HepG2 (cell line): ENCODE measurements at regions not wholly inside any gene's neighbourhood (a gene's known extent, or its start where the extent isn't known, plus 50 kb on each side); places are given as distances from the start of the nearest gene placed in this dataset.

Experiments
- ATAC-seq: fragments of 200-7000 bp; cut with Tn5 transposase; 3 replicates; pipeline ENCODE4 v1.9.1; 2020; ENCODE audit warnings: mild to moderate bottlenecking, moderate library complexity
- BruUV-seq: library from RNA; stranded (reverse); fragments of 400-500 nt; replicated peaks from 2 replicates; lab custom pipeline; 2021; lab: Mats Ljungman, UMichigan
- CTCF ChIA-PET: fragments of 300-600 bp; formaldehyde crosslinking; extraction: SDS; loops from one replicate; lab custom pipeline; 2021; ENCODE audit warnings: low total read pairs, inconsistent platforms, low intra/inter-chr PET ratio; lab: Yijun Ruan, JAX
- POLR2A ChIA-PET: fragments of 350-600 bp; sonication (Branson Sonifier 250); formaldehyde crosslinking; loops from one replicate; lab custom pipeline; 2020; ENCODE audit warnings: antibody characterized with exemption, inconsistent platforms; lab: Yijun Ruan, JAX
- DNase-seq: peaks from one replicate; pipeline ENCODE4 v3.0.0-alpha.2; 2015; ENCODE audit warnings: low spot score
- FAIRE-seq: peaks from 3 replicates; lab custom pipeline; 2011; peaks lifted over from hg19 to GRCh38; lab: Jason Lieb, UNC
- H2AFZ ChIP-seq: one replicate; pipeline ENCODE4 v1.6.1; 2011; ENCODE audit warnings: low read length, inconsistent platforms
- H3K27ac ChIP-seq: fragments of 300-600 bp; 3 replicates; pipeline ENCODE4 v1.8.0; 2011; ENCODE audit warnings: mixed run types, mild to moderate bottlenecking, mixed read lengths, low read length, inconsistent platforms; ENCODE audit not compliant: insufficient read depth; ENCODE audit errors: extremely low read length
- H3K27me3 ChIP-seq, 2 experiments: fragments of 200-600 bp in 1 of 2; 2 replicates in 1 of 2; 3 replicates in 1 of 2; pipeline versions ENCODE4 v1.6.0 to v1.8.0; 2011; ENCODE audit warnings: low read length in 2 of 2, mild to moderate bottlenecking in 2 of 2, moderate library complexity in 2 of 2, inconsistent platforms in 1 of 2; ENCODE audit not compliant: insufficient read depth in 2 of 2, control insufficient read depth in 1 of 2
- H3K36me3 ChIP-seq, 2 experiments: fragments of 200-600 bp in 1 of 2; replicated peaks in 1 of 2; 2 replicates in 1 of 2; 3 replicates in 1 of 2; pipeline versions ENCODE4 v1.5.1 to v1.8.0; 2011; ENCODE audit warnings: low read length in 2 of 2, inconsistent platforms in 1 of 2; ENCODE audit not compliant: insufficient read depth in 2 of 2, control insufficient read depth in 1 of 2
- H3K4me1 ChIP-seq: 2 replicates; pipeline ENCODE4 v1.5.1; 2012; ENCODE audit warnings: low read length, inconsistent platforms; ENCODE audit not compliant: insufficient read depth
- H3K4me2 ChIP-seq: 2 replicates; pipeline ENCODE4 v1.6.0; 2011; ENCODE audit warnings: low read depth, low read length, inconsistent platforms
- H3K4me3 ChIP-seq, 3 experiments: fragments of 200-600 bp in 1 of 3; sonication (generic), shearing (Covaris generic) in 1 of 3; replicated peaks in 1 of 3; 2 replicates each; pipeline ENCODE4 v1.5.1; 2011 to 2016; ENCODE audit warnings: low read length in 3 of 3, inconsistent platforms in 2 of 3, low read depth in 2 of 3, mild to moderate bottlenecking in 2 of 3, control low read depth in 1 of 3, mixed read lengths in 1 of 3; ENCODE audit not compliant: insufficient read depth in 1 of 3
- H3K79me2 ChIP-seq: one replicate; pipeline ENCODE4 v1.6.1; 2011; ENCODE audit warnings: low read length, inconsistent platforms; ENCODE audit not compliant: insufficient read depth
- H3K9ac ChIP-seq: 2 replicates; pipeline ENCODE4 v1.6.0; 2011; ENCODE audit warnings: mild to moderate bottlenecking, low read depth, low read length, inconsistent platforms; ENCODE audit not compliant: insufficient read depth
- H3K9me3 ChIP-seq: 2 replicates; pipeline ENCODE4 v1.5.1; 2012; ENCODE audit warnings: mild to moderate bottlenecking, low read length
- H4K20me1 ChIP-seq: 2 replicates; pipeline ENCODE4 v1.6.0; 2011; ENCODE audit warnings: inconsistent platforms, mild to moderate bottlenecking, low read length, moderate library complexity; ENCODE audit not compliant: insufficient read depth
- CBFB ChIP-seq: sonication (generic); formaldehyde crosslinking; IDR thresholded peaks from 2 replicates; pipeline ENCODE4 v1.4.0; 2020; ENCODE audit warnings: missing genetic modification reagents
- FIP1L1 ChIP-seq: fragments of 200-400 bp; formaldehyde crosslinking; IDR thresholded peaks from 2 replicates; pipeline ENCODE4 v1.6.1; 2018; ENCODE audit warnings: low read depth, mild to moderate bottlenecking, low read length, moderate library complexity, borderline replicate concordance; ENCODE audit not compliant: insufficient read depth
- GATA4 ChIP-seq: sonication (generic); IDR thresholded peaks from 2 replicates; pipeline ENCODE4 v1.6.1; 2016; ENCODE audit warnings: antibody characterized with exemption, low read depth, borderline replicate concordance
- HNRNPL ChIP-seq: fragments of 200-400 bp; formaldehyde crosslinking; IDR thresholded peaks from 2 replicates; pipeline ENCODE4 v1.6.1; 2017; ENCODE audit warnings: mild to moderate bottlenecking, low read depth, low read length
- HNRNPLL ChIP-seq: fragments of 200-400 bp; formaldehyde crosslinking; IDR thresholded peaks from 2 replicates; pipeline ENCODE4 v1.6.1; 2017; ENCODE audit warnings: mild to moderate bottlenecking, low read depth, low read length; ENCODE audit not compliant: poor library complexity, severe bottlenecking
- MAFF ChIP-seq: IDR thresholded peaks from 2 replicates; pipeline ENCODE4 v1.6.1; 2011; ENCODE audit warnings: low read depth, low read length, improper control_type of control experiment
- MAFK ChIP-seq, 2 experiments: IDR thresholded peaks in 1 of 2; conservative IDR thresholded peaks in 1 of 2; 2 replicates each; pipeline ENCODE4 v1.6.1; 2011; ENCODE audit warnings: improper control_type of control experiment in 2 of 2, low read length in 2 of 2
- NR2F1 ChIP-seq, 2 experiments: fragments of 450-650 bp in 1 of 2; formaldehyde crosslinking in 1 of 2; IDR thresholded peaks; 2 replicates each; pipeline versions ENCODE4 v1.5.0 to v1.6.1; 2016 to 2020; ENCODE audit warnings: mild to moderate bottlenecking in 1 of 2, missing compliant biosample characterization in 1 of 2, missing genetic modification reagents in 1 of 2, moderate library complexity in 1 of 2
- PCBP1 ChIP-seq: fragments of 200-400 bp; formaldehyde crosslinking; IDR thresholded peaks from 2 replicates; pipeline ENCODE4 v1.6.1; 2017; ENCODE audit warnings: mild to moderate bottlenecking, low read depth, low read length, borderline replicate concordance
- SYNCRIP ChIP-seq: fragments of 200-400 bp; formaldehyde crosslinking; IDR thresholded peaks from 2 replicates; pipeline ENCODE4 v1.6.1; 2018; ENCODE audit warnings: mild to moderate bottlenecking, low read depth, low read length; ENCODE audit not compliant: insufficient read depth
- TAF1 ChIP-seq: sonication (generic); formaldehyde crosslinking; IDR thresholded peaks from 2 replicates; pipeline ENCODE4 v1.4.0; 2020; ENCODE audit warnings: missing genetic modification reagents
- THYN1 ChIP-seq: sonication (generic); formaldehyde crosslinking; IDR thresholded peaks from 2 replicates; pipeline ENCODE4 v1.8.1; 2023; ENCODE audit warnings: low read depth, mild to moderate bottlenecking, moderate library complexity, missing genetic modification reagents, borderline replicate concordance
- WGBS: methylation state at CpG from one replicate; pipeline ENCODE4 v1.1.6; 2017; ENCODE audit warnings: low lambda C conversion rate; 5-methylcytosine and 5-hydroxymethylcytosine counted together
- in situ Hi-C: cut with HindIII; loops from 2 replicates; pipeline ENCODE4 v1.10.0; 2017; ENCODE audit warnings: low pct_unique_long_range_greater_than_20kb; ENCODE audit not compliant: extremely low pct_ligation_motif_present
- intact Hi-C: fragments of 100-400 bp; cut with micrococcal nuclease; formaldehyde crosslinking; loops from one replicate; pipeline ENCODE4 v1.10.0; 2022; ENCODE audit not compliant: unreplicated experiment

GRCh38 chr4:28831867-28832266 is 1888.3 kb upstream of the PCDH7 start:
- WGBS: 5% methylated on average over 3 of the region's 3 CpGs
- Histone ChIP-seq H3K9ac (no peak overlapping the region), H3K4me2 (no peak overlapping the region), H2AFZ (no peak overlapping the region), H3K79me2 (no peaks in the 10 kb centered on the region), H3K4me1 (no peaks in the 10 kb centered on the region), H3K27ac (no peak overlapping the region), H3K36me3 (no peaks in the 10 kb centered on the region), H3K27me3 (no peaks in the 10 kb centered on the region), H3K9me3 (peaks cover 77% of the 10 kb centered on the region), H3K4me3 (no peak overlapping the region), H4K20me1 (no peaks in the 10 kb centered on the region)
- no peak for FAIRE-seq
- ATAC-seq: no peak
- no peak for DNase-seq
- ChIA-PET POLR2A (no interaction called here), CTCF (no interaction called here)
- no TSS peak for BruUV-seq
- TF ChIP-seq FIP1L1 (no peak), HNRNPLL (no peak), NR2F1 (CRISPR knock-in tag; IDR thresholded peaks at IDR 0.05) (no peak), HNRNPL (no peak), MAFF (0 out of 2 replicates have a peak, but pooled peaks have one; percentile 27), TAF1 (no peak), MAFK (conservative IDR thresholded peaks at IDR 0.05 in 1 of 2, IDR thresholded peaks at IDR 0.05 in 1 of 2; ENCODE audit: low read length in 2 of 2) (peak; percentile 34 to 66; a peak in 3 of 4 replicates)
- intact Hi-C loops: no loop called here
- in situ Hi-C loops: no loop called here

- no peak for DNase-seq
- TF ChIP-seq CBFB (CRISPR knock-in tag): no peak
- TF ChIP-seq PCBP1: no peak
- no peak for TF ChIP-seq GATA4
- no peak for TF ChIP-seq THYN1 (CRISPR knock-in tag)
- TF ChIP-seq SYNCRIP: no peak
- ChIA-PET POLR2A (no interaction called here), CTCF (no interaction called here)
- no peak overlapping the region for H3K9ac ChIP-seq
- H3K27me3 ChIP-seq: no peaks in the 10 kb centered on the region
- H3K4me1 ChIP-seq: no peaks in the 10 kb centered on the region
- no peak for ATAC-seq
- H3K9me3 ChIP-seq: peaks cover 72% of the 10 kb centered on the region
- BruUV-seq: no TSS peak
- H3K4me2 ChIP-seq: no peak overlapping the region
- in situ Hi-C loops: no loop called here
- no peaks in the 10 kb centered on the region for H3K36me3 ChIP-seq
- FAIRE-seq: no peak
- H3K27ac ChIP-seq: no peak overlapping the region
- H4K20me1 ChIP-seq: no peaks in the 10 kb centered on the region
- H3K79me2 ChIP-seq: no peaks in the 10 kb centered on the region
- H2AFZ ChIP-seq: no peak overlapping the region
- no peak overlapping the region for H3K4me3 ChIP-seq
- intact Hi-C loops: no loop called here
- 0% methylated on average over 1 of the region's 1 CpG for WGBS
These were observed 1887.7 kb upstream of the PCDH7 start for GRCh38 chr4:28832444-28832843.
